Activated CD8-positive, alpha-beta memory T cell treated with anti-CD3 and anti-CD28 coated beads, Interleukin-2, amount 50 U/mL, for 24 hours (primary cell): ENCODE measurements at regions not wholly inside any gene's neighbourhood (a gene's known extent, or its start where the extent isn't known, plus 50 kb on each side); places are given as distances from the start of the nearest gene placed in this dataset.
"Not testable (repeated sequence)": the region's sequence is repeated elsewhere in the genome, so short reads cannot be mapped to it uniquely, and the experiment has no call there.

ENCODE experiments used
- DNase-seq: peaks from one replicate; pipeline ENCODE4 v3.0.0-alpha.2; 2020; ENCODE audit errors: extremely low read depth

GRCh38 chr6:170149681-170150589 is 140.9 kb downstream of the DLL1 start:
- DNase-seq: no peak

GRCh38 chr6:170148709-170149470 is 142.0 kb downstream of the DLL1 start:
- no peak for DNase-seq

GRCh38 chr6:170147832-170148708 is 142.8 kb downstream of the DLL1 start:
- peak; percentile 18 for DNase-seq

GRCh38 chr6:170147056-170147787 is 143.7 kb downstream of the DLL1 start:
- DNase-seq: no peak

GRCh38 chr6:170146640-170147039 is 144.2 kb downstream of the DLL1 start:
- DNase-seq: no peak

- DNase-seq: not testable (repeated sequence)
These were observed 144.7 kb downstream of the DLL1 start for GRCh38 chr6:170146131-170146530.

GRCh38 chr6:170145716-170146115 is 145.2 kb downstream of the DLL1 start:
- not testable (repeated sequence) for DNase-seq

- no peak for DNase-seq
These were observed 145.6 kb downstream of the DLL1 start for GRCh38 chr6:170145272-170145592.

- DNase-seq: no peak
These were observed 146.2 kb downstream of the DLL1 start for GRCh38 chr6:170144571-170145271.

GRCh38 chr6:170143401-170144150 is 147.3 kb downstream of the DLL1 start:
- no peak for DNase-seq

- DNase-seq: no peak
These were observed 148.3 kb downstream of the DLL1 start for GRCh38 chr6:170142559-170142958.

GRCh38 chr6:170141061-170141460 is 149.8 kb downstream of the DLL1 start:
- not testable (repeated sequence) for DNase-seq

GRCh38 chr6:170140129-170140528 is 150.7 kb downstream of the DLL1 start:
- DNase-seq: no peak

- no peak for DNase-seq
These were observed 151.3 kb downstream of the DLL1 start for GRCh38 chr6:170139531-170139930.

GRCh38 chr6:170139046-170139445 is 151.8 kb downstream of the DLL1 start:
- DNase-seq: not testable (repeated sequence)

GRCh38 chr6:170137911-170138910 is 152.7 kb downstream of the DLL1 start:
- no peak for DNase-seq

- no peak for DNase-seq
These were observed 153.5 kb downstream of the DLL1 start for GRCh38 chr6:170137176-170137891.
